ENCODE measurements at regions not wholly inside any gene's neighbourhood (a gene's known extent, or its start where the extent isn't known, plus 50 kb on each side); places are given as distances from the start of the nearest gene placed in this dataset.
"Not testable (repeated sequence)": the region's sequence is repeated elsewhere in the genome, so short reads cannot be mapped to it uniquely, and the experiment has no call there.

- H3K27ac ChIP-seq, DNase-seq: not testable (repeated sequence)
- 77% methylated on average over 3 of the region's 6 CpGs; no CpG with 5 or more reads in 1 of the 2 donors for WGBS, 2 donors
Observed at GRCh38 chr16:29267891-29268290, 138.6 kb downstream of the NPIPB11 start.

GRCh38 chr16:29267055-29267619 is 139.4 kb downstream of the NPIPB11 start:
- H3K27me3 ChIP-seq; H3K4me3 ChIP-seq; H3K27ac ChIP-seq; intact Hi-C loops (cut with DNase I); H3K36me3 ChIP-seq; DNase-seq; H3K9me3 ChIP-seq: not testable (repeated sequence)
- peaks cover 0 to 51% (median 33%) of the 10 kb centered on the region in 3 donors for H3K4me1 ChIP-seq
- WGBS, 2 donors, result 81 to 83% methylated on average over 6 to 7 of the region's 16 CpGs

More at GRCh38 chr16:29267891-29268290, 138.6 kb downstream of the NPIPB11 start:
- H3K27me3 ChIP-seq; H3K9me3 ChIP-seq; intact Hi-C loops (cut with DNase I); H3K36me3 ChIP-seq; H3K4me3 ChIP-seq: not testable (repeated sequence)
- peaks cover 0 to 50% (median 30%) of the 10 kb centered on the region in 3 donors for H3K4me1 ChIP-seq

GRCh38 chr16:29266612-29267011 is 139.9 kb downstream of the NPIPB11 start:
- WGBS, 2 donors, result 30 to 61% methylated on average over 5 of the region's 7 CpGs
- H3K4me1 ChIP-seq, result peaks cover 0 to 50% (median 33%) of the 10 kb centered on the region in 3 donors
- DNase-seq; H3K36me3 ChIP-seq; H3K27me3 ChIP-seq; intact Hi-C loops (cut with DNase I); H3K9me3 ChIP-seq; H3K4me3 ChIP-seq: not testable (repeated sequence)
- H3K27ac ChIP-seq, result peak overlapping the region in 1 of 4 donors; percentile 9

DNA sequence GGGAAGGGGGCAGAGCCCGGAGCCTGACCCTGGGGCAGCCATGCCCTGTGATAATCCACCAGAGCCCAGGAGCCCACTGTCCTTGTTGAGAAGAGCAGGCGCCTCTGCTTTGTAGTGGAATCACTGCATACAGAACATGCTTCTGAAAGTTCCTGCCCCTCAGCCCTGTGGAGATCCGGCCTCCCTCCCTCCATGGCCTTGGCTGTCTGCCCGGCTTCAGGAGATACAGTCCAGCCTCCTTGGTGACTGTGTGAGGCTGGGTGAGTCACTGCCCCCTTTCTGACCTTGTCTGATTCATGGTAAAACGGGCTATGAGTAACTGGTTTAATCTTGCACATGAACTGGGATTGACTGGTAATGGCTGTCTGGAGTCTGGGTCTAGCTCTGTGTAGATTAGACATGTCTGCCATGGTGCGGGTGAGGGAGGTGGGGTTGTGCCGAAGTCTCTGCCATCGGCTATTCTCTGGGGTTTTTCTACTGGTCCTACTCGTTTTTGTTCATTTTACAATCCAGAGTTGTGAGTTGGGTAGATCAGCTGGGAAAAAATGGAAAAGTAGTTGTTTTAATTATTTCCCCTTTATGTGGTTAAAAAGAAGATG is 141.2 kb downstream of the NPIPB11 start:
- WGBS, 2 donors, result 18% methylated on average over 5 of the region's 9 CpGs; no CpG with 5 or more reads in 1 of the 2 donors
- DNase-seq, result peak; percentile 19
- Histone ChIP-seq H3K4me1 (peaks cover 0 to 50% (median 29%) of the 10 kb centered on the region in 3 donors), H3K27ac (peak overlapping the region; percentile 31 to 70 (median 66))
- H3K27me3 ChIP-seq; H3K36me3 ChIP-seq; intact Hi-C loops (cut with DNase I); H3K4me3 ChIP-seq; H3K9me3 ChIP-seq: not testable (repeated sequence)

DNA sequence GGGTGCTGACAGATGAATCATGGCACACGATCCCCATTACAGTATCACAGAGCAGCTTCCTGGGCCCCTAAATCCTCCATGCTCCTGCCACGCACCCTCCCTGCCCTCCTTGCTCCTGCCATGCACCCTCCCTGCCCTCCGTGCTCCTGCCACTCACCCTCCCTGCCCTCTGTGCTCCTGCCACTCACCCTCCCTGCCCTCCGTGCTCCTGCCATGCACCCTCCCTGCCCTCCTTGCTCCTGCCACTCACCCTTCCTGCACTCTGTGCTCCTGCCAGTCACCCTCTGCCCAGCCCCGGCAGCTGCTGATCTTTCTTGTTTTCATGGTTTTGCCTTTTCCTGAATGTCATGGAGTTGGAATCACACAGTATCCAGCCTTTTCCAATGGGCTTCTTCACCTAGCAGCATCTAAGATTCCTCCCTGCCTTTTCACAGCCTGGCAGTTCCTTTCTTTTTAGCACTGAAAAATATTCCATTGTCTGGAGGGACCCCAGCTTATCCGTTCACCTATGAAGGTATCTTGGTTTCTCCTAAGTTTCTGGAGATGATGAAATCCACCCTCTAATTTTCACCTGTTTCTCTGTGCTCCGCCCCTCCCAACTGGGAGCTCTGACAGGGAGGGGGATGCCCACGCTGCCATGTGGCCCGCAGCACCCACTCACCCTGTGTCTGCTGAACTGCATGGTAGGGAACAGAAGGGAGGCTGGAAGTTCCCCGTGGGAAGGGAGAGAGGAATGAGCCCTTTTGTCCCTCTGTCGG is 142.3 kb downstream of the NPIPB11 start:
- H3K27me3 ChIP-seq; DNase-seq; H3K9me3 ChIP-seq; H3K36me3 ChIP-seq; H3K4me3 ChIP-seq; intact Hi-C loops (cut with DNase I): not testable (repeated sequence)
- 46 to 47% methylated on average over 6 of the region's 11 CpGs for WGBS, 2 donors
- H3K27ac ChIP-seq, result peak overlapping the region in 3 of 4 donors; percentile 63 to 70 (median 70)
- H3K4me1 ChIP-seq, result peaks cover 0 to 44% (median 27%) of the 10 kb centered on the region in 3 donors

DNA sequence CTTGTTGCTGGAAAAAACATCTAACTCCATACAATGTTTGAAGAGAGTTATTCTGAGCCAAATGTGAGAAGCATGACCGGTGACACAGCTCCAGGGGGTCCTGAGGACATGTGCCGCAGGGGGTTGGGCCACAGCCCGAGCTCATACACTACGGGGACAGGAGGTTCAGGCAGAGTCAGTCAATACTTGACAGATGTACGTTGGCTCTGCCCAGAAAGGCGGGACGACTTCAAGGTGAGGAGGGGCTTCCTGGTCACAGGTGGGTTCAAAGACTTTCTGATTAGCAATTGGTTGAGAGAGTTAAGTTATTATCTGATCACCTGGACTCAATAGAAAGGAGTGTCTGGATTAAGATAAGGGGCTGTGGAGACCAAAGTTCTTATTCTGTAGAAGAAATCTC is 143.8 kb downstream of the NPIPB11 start:
- H3K27ac ChIP-seq; H3K27me3 ChIP-seq; H3K36me3 ChIP-seq; H3K9me3 ChIP-seq; H3K4me3 ChIP-seq; DNase-seq; intact Hi-C loops (cut with DNase I): not testable (repeated sequence)
- peaks cover 0 to 34% (median 18%) of the 10 kb centered on the region in 3 donors for H3K4me1 ChIP-seq
- WGBS, 2 donors, result 88 to 97% methylated on average over 7 of the region's 7 CpGs

DNA sequence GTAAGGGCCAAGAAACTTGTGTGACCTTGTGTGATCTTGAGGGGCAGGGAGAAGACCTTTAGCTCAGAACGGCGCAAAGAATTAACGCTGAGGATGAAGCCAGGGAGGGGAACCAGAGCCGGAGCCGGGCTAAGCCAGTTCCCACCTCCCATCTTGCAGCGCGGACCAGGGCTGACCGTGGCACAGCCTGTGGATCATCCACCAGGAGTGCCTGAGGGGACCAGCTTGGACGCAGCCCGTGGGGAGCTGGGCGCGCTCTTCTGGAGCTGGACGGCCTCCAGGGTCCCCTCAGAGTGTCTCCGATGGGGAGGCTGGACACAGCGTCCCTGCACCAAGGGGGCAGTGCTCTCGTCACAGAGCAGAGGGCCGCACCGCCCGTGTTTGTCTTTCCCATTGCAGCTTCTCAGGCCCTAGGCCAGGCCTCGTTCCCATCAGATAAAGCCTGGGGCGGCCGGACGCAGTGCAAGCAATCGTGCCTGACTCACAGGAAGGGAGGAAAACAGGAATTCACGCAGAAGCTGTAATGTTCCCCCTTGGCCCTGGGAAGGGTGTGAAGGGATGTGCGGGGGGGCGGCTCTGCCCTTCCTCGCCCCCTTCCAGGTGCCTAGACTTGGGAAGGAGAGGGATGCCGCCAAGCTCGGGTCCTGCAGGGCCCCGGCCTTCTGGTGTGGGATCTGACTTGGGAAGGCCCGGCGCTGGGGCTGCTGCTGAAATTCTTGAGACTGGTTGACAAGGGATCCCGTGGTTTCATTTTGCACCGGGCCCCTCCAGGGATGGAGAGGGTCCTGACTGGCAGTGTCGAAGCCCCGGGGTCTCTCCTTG is 144.9 kb downstream of the NPIPB11 start:
- 58 to 74% methylated on average over 5 to 18 of the region's 37 CpGs for WGBS, 2 donors
- H3K4me3 ChIP-seq; H3K9me3 ChIP-seq; H3K27me3 ChIP-seq; DNase-seq; H3K36me3 ChIP-seq; intact Hi-C loops (cut with DNase I): not testable (repeated sequence)
- Histone ChIP-seq H3K27ac (peak overlapping the region in 3 of 4 donors; percentile 25 to 64 (median 59)), H3K4me1 (peaks cover 0 to 34% (median 18%) of the 10 kb centered on the region in 3 donors)

DNA sequence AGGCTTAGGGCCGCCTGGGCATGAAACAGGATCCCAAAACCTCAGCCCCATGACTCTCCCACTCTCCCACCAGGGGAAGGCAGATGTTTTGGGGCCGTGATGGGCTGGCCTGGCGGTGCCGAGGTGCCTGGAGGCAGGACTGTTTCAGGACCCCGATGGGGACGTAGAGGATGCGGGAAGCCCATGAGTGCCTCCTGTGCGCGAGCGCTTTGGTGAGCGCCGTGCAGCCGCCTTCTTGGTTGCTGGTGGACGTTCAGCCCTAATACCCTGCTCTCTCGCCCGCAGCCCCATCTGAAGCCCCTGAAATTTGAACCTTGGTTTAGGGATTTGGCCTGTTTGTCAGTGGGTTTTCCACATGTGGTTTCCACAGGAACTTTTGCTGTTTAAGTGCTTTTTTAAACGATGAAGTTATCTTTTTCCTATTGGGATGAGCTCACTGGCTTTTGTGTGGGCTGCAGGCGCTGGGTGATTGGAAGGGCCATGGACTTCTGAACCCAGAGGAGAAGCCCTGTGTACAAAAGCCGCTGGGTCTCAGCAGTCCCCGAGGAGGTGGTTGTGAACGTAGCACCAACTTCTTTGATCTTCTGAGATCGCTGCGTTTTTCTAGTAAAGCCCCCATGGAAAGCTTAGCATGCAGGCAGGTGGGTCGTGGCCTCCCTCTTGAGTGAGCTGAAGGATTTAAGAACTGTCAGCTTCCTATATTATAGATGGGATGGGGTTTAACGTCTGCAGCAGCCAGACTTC is 145.7 kb downstream of the NPIPB11 start:
- H3K27me3 ChIP-seq; DNase-seq; H3K36me3 ChIP-seq; H3K9me3 ChIP-seq; intact Hi-C loops (cut with DNase I); H3K4me3 ChIP-seq: not testable (repeated sequence)
- 86 to 91% methylated on average over 8 to 13 of the region's 25 CpGs for WGBS, 2 donors
- H3K27ac ChIP-seq, result peak overlapping the region in 2 of 4 donors; percentile 44 to 61
- peaks cover 0 to 34% (median 18%) of the 10 kb centered on the region in 3 donors for H3K4me1 ChIP-seq

GRCh38 chr16:29259635-29260457 is 146.7 kb downstream of the NPIPB11 start:
- H3K4me3 ChIP-seq; DNase-seq; H3K9me3 ChIP-seq; intact Hi-C loops (cut with DNase I); H3K36me3 ChIP-seq; H3K27me3 ChIP-seq; H3K27ac ChIP-seq: not testable (repeated sequence)
- 33 to 83% methylated on average over 1 to 8 of the region's 25 CpGs for WGBS, 2 donors
- H3K4me1 ChIP-seq, result peaks cover 0 to 29% (median 14%) of the 10 kb centered on the region in 3 donors

DNA sequence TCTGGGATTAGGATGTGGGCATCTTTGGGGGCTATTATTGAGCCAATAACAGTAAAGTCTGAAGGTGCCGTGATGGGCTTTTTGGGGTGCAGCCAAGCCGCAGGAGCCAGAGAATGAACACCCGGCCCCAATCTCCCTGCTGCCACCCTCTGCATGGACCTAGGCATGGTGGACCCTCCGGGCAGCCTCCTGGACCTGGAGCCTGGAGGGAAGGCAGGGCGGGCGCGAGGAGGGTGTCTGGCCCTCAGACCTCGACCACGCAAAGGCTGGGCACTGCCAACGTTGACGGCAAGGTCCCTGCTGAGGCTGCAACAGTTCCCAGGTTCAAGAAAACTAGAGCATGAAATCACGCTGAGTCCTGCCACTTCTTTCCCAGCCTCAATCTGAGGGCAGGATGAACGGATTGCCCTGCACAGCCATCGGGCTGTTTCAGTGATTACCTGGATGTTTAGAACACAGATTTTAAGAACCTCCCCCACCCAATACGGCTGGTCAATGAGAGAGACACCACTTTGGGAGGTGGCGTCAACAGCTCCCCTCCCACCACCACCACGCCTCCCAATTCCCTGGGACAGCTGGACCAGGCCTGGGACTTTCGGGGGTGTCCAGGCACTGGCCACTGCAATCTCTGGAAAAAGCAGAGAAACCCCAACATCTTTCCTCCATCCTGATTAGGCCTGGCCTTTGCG is 147.4 kb downstream of the NPIPB11 start:
- H3K4me3 ChIP-seq; H3K27me3 ChIP-seq; H3K27ac ChIP-seq; DNase-seq; intact Hi-C loops (cut with DNase I); H3K9me3 ChIP-seq; H3K36me3 ChIP-seq: not testable (repeated sequence)
- H3K4me1 ChIP-seq, result peaks cover 0 to 22% (median 6%) of the 10 kb centered on the region in 3 donors
- 86 to 94% methylated on average over 4 to 6 of the region's 19 CpGs for WGBS, 2 donors

Data from esophagus squamous epithelium (tissue), 5 donors.